ENCODE measurements at regions not wholly inside any gene's neighbourhood (a gene's known extent, or its start where the extent isn't known, plus 50 kb on each side); places are given as distances from the start of the nearest gene placed in this dataset.

DNA sequence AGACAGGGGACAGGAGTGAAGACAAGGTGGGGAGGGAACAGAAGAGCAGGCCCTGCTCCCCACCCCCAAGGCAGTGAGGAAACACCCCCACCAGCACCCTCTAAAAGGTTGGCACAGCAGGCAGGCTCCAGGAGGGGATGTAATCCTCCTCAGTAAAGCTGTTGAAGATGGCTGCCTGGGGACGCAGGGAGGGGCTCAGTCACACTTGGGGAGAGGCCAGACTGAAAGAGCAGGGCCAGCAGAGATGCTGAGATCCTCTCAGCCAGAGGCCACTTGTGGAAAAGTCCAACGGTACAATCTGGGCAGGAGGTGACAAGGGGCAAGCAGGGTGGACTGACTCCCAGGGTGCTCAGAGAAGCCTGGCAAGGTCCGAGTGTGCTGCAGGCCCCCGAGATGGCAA is 154.8 kb upstream of the ID2 start:
- TF ChIP-seq, protein P1, sequence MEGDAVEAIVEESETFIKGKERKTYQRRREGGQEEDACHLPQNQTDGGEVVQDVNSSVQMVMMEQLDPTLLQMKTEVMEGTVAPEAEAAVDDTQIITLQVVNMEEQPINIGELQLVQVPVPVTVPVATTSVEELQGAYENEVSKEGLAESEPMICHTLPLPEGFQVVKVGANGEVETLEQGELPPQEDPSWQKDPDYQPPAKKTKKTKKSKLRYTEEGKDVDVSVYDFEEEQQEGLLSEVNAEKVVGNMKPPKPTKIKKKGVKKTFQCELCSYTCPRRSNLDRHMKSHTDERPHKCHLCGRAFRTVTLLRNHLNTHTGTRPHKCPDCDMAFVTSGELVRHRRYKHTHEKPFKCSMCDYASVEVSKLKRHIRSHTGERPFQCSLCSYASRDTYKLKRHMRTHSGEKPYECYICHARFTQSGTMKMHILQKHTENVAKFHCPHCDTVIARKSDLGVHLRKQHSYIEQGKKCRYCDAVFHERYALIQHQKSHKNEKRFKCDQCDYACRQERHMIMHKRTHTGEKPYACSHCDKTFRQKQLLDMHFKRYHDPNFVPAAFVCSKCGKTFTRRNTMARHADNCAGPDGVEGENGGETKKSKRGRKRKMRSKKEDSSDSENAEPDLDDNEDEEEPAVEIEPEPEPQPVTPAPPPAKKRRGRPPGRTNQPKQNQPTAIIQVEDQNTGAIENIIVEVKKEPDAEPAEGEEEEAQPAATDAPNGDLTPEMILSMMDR (IDR thresholded peaks at IDR 0.05; ENCODE audit: low read depth, low read length) = no peak
- TF ChIP-seq POLR2A (IDR thresholded peaks at IDR 0.05; ENCODE audit: extremely low read depth, insufficient read length) = no peak

Measured in NB4 (cell line).